Erythroblast (primary cell): ENCODE measurements at regions not wholly inside any gene's neighbourhood (a gene's known extent, or its start where the extent isn't known, plus 50 kb on each side); places are given as distances from the start of the nearest gene placed in this dataset.

ENCODE experiments used
- GATA1 ChIP-seq: IDR thresholded peaks from 2 replicates; pipeline ENCODE4 v1.6.1; 2011; ENCODE audit warnings: low read depth, mild to moderate bottlenecking, control low read depth, low read length, moderate library complexity
- POLR2A ChIP-seq: IDR thresholded peaks from 2 replicates; pipeline ENCODE4 v1.6.1; 2011; ENCODE audit warnings: mild to moderate bottlenecking, low read length

DNA sequence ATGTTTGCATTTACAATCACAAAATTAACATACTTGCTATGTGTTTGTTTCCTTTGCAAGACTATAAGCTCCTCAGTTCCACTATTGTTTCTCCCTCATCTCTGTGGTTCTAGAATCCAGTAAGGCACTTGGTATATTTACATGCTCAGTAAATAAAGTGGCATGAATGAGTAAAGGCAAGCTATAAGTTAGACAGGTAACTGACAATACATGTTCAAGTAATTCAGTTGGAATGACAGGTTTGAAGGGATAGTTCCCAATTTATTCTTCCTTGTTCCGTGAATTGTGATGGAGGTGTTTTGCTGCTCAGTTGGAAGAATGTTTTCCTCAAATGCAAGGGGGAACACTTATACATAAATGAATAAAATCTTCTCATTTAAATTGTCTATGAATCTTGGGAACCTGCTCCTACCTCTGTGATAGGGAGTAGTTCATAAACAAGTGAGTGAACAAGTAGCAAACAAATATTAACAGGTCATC lies 54.1 kb upstream of the DHX15 start:
- TF ChIP-seq POLR2A: no peak
- no peak for TF ChIP-seq GATA1
